ENCODE measurements at regions not wholly inside any gene's neighbourhood (a gene's known extent, or its start where the extent isn't known, plus 50 kb on each side); places are given as distances from the start of the nearest gene placed in this dataset.
"Not testable (repeated sequence)": the region's sequence is repeated elsewhere in the genome, so short reads cannot be mapped to it uniquely, and the experiment has no call there.

DNA sequence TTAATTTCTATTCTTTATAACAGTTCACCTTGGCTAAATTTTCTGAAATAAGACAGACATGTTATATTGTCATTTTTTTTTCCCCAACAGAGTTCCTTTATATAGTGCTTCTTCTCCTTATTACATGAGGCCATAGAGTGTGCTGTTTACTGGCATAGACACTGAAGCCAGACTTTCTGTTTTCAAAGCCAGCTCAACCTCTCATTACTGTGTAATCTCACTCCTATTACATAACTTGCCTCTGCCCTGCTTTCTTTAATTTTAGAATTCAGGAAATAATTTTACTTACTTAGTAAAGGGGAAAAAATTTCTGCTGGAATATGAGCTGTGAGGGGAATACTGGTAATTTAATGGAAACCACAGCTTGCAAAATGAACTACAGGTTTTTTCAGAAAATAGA is 1380.4 kb downstream of the SLITRK1 start:
- DNase-seq, result no peak

GRCh38 chr13:82480415-82480814 is 1401.9 kb downstream of the SLITRK1 start:
- DNase-seq, result no peak

- no peak for DNase-seq
Observed at GRCh38 chr13:82477436-82477835, 1404.8 kb downstream of the SLITRK1 start.

- DNase-seq, result no peak
Observed at GRCh38 chr13:82467626-82468025, 1414.6 kb downstream of the SLITRK1 start.

DNA sequence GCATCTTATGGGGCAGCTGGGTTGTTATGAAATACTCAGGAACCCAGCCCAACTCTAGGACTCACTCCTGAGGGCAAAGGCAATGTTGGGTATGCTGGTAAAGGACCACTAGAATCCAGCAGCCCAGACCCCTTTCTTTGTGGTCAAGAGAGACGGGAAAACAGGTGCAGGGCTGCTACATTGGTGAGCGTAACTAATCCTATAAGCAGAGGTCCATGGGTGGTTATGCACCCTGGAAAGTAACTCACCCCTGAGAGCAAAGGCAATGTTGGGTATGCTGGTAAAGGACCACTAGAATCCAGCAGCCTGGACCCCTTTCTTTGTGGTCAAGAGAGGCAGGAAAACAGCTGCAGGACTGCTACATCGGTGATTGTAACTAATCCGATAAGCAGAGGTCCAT is 1422.7 kb downstream of the SLITRK1 start:
- DNase-seq, result not testable (repeated sequence)

- no peak for DNase-seq
Observed at GRCh38 chr13:82458169-82458568, 1424.1 kb downstream of the SLITRK1 start.

DNA sequence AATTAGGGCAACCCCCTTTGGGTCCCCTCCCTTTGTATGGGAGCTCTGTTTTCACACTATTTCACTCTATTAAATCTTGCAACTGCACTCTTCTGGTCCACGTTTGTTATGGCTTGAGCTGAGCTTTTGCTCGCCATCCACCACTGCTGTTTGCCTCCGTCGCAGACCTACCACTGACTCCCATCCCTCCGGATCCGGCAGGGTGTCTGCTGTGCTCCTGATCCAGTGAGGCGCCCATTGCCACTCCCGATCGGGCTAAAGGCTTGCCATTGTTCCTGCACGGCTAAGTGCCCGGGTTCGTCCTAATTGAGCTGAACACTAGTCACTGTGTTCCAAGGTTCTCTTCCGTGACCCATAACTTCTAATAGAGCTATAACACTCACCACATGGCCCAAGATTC is 1424.7 kb downstream of the SLITRK1 start:
- DNase-seq, result not testable (repeated sequence)

GRCh38 chr13:82447416-82448077 is 1434.7 kb downstream of the SLITRK1 start:
- DNase-seq, result no peak

DNA sequence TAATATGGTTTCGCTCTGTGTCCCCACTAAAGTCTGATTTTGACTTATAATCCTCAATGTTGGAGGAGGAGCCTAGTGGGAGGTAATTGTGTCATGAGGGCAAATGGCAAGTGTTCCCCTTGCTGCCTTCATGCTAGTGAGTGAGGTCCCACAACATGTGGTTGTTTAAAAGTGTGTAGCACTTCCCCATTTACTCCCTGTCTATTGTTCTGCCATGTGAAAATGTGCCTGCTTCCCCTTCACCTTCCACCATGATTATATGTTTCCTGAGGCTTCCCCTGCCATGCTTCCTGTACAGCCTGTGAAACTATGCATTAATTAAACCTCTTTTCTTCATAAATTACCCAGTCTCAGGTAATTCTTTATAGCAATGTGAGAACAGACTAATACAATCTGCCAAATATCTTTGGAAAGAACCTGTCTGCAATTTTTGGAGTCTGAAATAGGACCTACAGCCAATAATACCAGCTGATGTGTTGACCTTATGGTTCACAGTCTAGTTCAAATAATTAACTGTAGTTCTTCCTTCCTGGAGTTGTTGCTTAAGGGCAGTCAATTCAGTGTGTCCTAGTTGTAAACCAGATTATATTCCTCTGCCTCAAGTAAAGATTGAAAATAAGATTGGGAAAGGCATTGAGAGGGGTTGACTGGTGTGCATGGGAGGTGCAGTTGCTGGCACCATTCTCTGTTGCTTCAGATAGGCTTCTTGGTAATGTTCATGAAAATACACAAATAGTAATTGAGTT is 1442.9 kb downstream of the SLITRK1 start:
- DNase-seq, result no peak

GRCh38 chr13:82438320-82438719 is 1444.0 kb downstream of the SLITRK1 start:
- no peak for DNase-seq

DNA sequence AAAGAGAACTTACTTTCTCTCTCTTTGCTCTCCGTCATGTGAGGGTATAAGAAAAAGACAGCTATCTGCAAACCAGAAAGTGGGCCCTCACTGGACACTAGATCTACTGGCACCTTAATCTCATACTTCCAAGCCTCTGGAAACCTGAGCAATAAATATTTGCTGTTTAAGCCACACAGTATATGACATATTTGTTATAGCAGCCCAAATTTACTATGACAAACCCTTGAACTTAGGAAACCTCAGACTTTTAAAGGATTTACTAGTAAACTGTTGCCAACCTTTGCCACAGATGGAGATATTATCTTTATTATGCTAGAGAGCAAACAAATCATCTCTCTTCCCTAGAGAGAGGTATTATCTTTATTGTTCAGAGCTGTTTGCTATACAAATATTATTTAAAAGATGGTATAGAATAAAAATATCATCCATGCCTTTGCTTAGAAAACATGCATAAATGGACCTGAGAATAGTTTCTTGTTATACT is 1446.1 kb downstream of the SLITRK1 start:
- DNase-seq, result no peak

- DNase-seq, result no peak
Observed at GRCh38 chr13:82432949-82433348, 1449.3 kb downstream of the SLITRK1 start.

DNA sequence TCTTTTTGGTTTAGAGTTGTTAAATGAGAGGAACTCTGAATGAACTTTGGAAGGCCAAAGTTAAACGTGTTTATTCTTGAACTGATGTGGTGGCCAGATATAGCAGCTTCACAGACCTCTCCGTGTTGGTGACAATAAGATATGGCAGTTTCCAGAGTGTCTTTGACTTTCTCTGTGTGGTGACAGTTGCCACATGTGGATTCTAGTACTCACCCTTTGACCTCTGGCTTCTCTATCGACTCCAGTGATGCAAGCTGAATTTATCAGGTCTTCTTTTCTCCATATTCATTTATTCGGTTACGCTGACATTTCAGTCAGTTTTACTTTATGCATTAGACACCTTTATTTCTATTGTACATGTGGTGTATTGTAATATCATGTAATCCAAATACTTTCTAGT is 1469.5 kb downstream of the SLITRK1 start:
- DNase-seq, result no peak

GRCh38 chr13:82407321-82407720 is 1475.0 kb downstream of the SLITRK1 start:
- no peak for DNase-seq

- DNase-seq, result no peak
Observed at GRCh38 chr13:82374719-82375118, 1507.6 kb downstream of the SLITRK1 start.

- no peak for DNase-seq
Observed at GRCh38 chr13:82370316-82370715, 1512.0 kb downstream of the SLITRK1 start.

DNA sequence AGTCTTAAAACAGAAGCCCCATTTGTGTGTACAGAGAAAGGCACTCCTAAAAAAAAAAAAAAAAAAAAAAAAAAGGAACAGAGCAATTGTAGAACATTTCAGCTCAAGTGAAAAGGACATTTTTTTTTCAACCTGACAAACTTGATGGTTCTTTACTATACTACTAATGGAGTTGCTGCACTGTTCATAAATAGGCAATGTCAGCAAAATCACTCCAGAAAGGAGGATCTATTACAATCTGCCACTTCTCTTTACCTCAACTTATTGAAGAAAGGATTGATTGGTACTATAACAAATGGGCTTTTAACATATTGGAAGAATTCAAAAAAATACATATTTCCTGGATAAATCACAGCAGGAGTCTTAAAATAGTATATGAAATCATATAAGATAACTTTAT is 1517.7 kb downstream of the SLITRK1 start:
- DNase-seq, result no peak

- DNase-seq, result no peak
Observed at GRCh38 chr13:82358284-82358683, 1524.0 kb downstream of the SLITRK1 start.

GRCh38 chr13:82356667-82357410 is 1525.4 kb downstream of the SLITRK1 start:
- DNase-seq, result no peak

GRCh38 chr13:82344867-82345266 is 1537.4 kb downstream of the SLITRK1 start:
- DNase-seq, result no peak

DNA sequence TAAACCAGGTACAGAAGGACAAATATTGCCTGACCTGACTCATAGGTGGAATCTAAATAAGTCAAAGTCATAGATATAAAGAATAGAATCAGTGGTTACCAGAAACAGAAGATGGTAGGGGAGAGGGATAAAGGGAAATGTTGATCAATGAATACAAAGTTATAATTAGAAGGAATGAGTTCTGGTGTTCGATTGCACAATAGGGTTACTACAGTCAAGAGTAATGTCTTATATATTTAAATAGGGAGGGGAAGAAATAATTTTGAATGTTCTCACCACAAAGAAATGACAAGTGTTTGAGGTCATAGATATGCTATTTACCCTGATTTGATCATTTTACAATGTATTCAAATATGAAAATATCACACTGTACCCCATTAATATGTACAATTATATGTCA is 1541.2 kb downstream of the SLITRK1 start:
- no peak for DNase-seq

DNA sequence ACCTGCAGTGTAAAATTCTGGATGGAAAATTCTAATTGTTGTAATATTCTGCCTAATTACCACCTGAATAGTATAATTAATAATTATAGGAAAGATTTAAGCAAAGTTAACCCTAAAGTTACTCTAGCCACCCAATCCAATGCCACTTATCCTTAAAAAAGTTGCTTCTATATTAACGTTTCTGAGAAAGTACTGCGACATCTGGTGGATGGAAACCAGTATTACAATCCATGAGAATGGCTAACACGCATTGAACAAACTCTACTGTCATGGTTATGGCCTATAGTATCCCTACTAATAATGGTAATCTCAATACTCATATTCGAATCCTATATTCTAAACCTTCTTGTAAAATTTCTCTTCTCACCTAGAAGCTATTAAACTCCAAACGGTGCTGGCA is 1551.8 kb downstream of the SLITRK1 start:
- no peak for DNase-seq

GRCh38 chr13:82323101-82323500 is 1559.2 kb downstream of the SLITRK1 start:
- DNase-seq, result no peak

GRCh38 chr13:82305588-82305987 is 1576.7 kb downstream of the SLITRK1 start:
- no peak for DNase-seq

Measured in CD4-positive, alpha-beta T cell treated with Interleukin-17A for 4 hours (primary cell).